ENCODE measurements at regions not wholly inside any gene's neighbourhood (a gene's known extent, or its start where the extent isn't known, plus 50 kb on each side); places are given as distances from the start of the nearest gene placed in this dataset.
"Not testable (repeated sequence)": the region's sequence is repeated elsewhere in the genome, so short reads cannot be mapped to it uniquely, and the experiment has no call there.

GRCh38 chr3:8319935-8320634 is 181.5 kb upstream of the LMCD1 start:
- no peak for TF ChIP-seq CTCF (IDR thresholded peaks at IDR 0.05; ENCODE audit: extremely low read depth, insufficient read depth, missing control alignments)
- DNase-seq (ENCODE audit: low spot score) = no peak
- in situ Hi-C loops (cut with MboI; ENCODE audit: low pct_unique_long_range_greater_than_20kb, low sequenced_read_pairs, unreplicated experiment) = no loop called here

GRCh38 chr3:8320711-8321458 is 180.7 kb upstream of the LMCD1 start:
- DNase-seq (ENCODE audit: low spot score) = no peak
- TF ChIP-seq CTCF (IDR thresholded peaks at IDR 0.05; ENCODE audit: extremely low read depth, insufficient read depth, missing control alignments) = no peak
- in situ Hi-C loops (cut with MboI; ENCODE audit: low pct_unique_long_range_greater_than_20kb, low sequenced_read_pairs, unreplicated experiment) = no loop called here

- in situ Hi-C loops (cut with MboI; ENCODE audit: low pct_unique_long_range_greater_than_20kb, low sequenced_read_pairs, unreplicated experiment) = no loop called here
- DNase-seq (ENCODE audit: low spot score) = peak; percentile 47
- TF ChIP-seq CTCF (IDR thresholded peaks at IDR 0.05; ENCODE audit: extremely low read depth, insufficient read depth, missing control alignments) = peak; percentile 64
These were observed 176.9 kb upstream of the LMCD1 start for GRCh38 chr3:8324747-8325146.

GRCh38 chr3:8325306-8325705 is 176.3 kb upstream of the LMCD1 start:
- no peak for TF ChIP-seq CTCF (IDR thresholded peaks at IDR 0.05; ENCODE audit: extremely low read depth, insufficient read depth, missing control alignments)
- no peak for DNase-seq (ENCODE audit: low spot score)
- in situ Hi-C loops (cut with MboI; ENCODE audit: low pct_unique_long_range_greater_than_20kb, low sequenced_read_pairs, unreplicated experiment) = no loop called here

GRCh38 chr3:8325833-8326232 is 175.8 kb upstream of the LMCD1 start:
- in situ Hi-C loops (cut with MboI; ENCODE audit: low pct_unique_long_range_greater_than_20kb, low sequenced_read_pairs, unreplicated experiment) = not testable (repeated sequence)

GRCh38 chr3:8327739-8328138 is 173.9 kb upstream of the LMCD1 start:
- in situ Hi-C loops (cut with MboI; ENCODE audit: low pct_unique_long_range_greater_than_20kb, low sequenced_read_pairs, unreplicated experiment) = no loop called here
- TF ChIP-seq CTCF (IDR thresholded peaks at IDR 0.05; ENCODE audit: extremely low read depth, insufficient read depth, missing control alignments) = no peak
- DNase-seq (ENCODE audit: low spot score) = no peak

More at GRCh38 chr3:8325833-8326232, 175.8 kb upstream of the LMCD1 start:
- not testable (repeated sequence) for DNase-seq (ENCODE audit: low spot score)

GRCh38 chr3:8328967-8329366 is 172.7 kb upstream of the LMCD1 start:
- DNase-seq (ENCODE audit: low spot score) = no peak
- TF ChIP-seq CTCF (IDR thresholded peaks at IDR 0.05; ENCODE audit: extremely low read depth, insufficient read depth, missing control alignments) = no peak
- in situ Hi-C loops (cut with MboI; ENCODE audit: low pct_unique_long_range_greater_than_20kb, low sequenced_read_pairs, unreplicated experiment) = no loop called here
